Endothelial cell of umbilical vein (primary cell): ENCODE measurements at regions not wholly inside any gene's neighbourhood (a gene's known extent, or its start where the extent isn't known, plus 50 kb on each side); places are given as distances from the start of the nearest gene placed in this dataset.

Experiments
- JUN ChIP-seq: IDR thresholded peaks from 2 replicates; pipeline ENCODE4 v1.6.1; 2011; ENCODE audit warnings: borderline replicate concordance, low read depth; ENCODE audit not compliant: insufficient read length, insufficient read depth
- MYC ChIP-seq: IDR thresholded peaks from one replicate; pipeline ENCODE4 v1.6.1; 2011; ENCODE audit warnings: mild to moderate bottlenecking, low read depth, low read length
- POLR2A ChIP-seq: IDR thresholded peaks from 2 replicates; pipeline ENCODE4 v1.6.1; 2012; ENCODE audit warnings: low read depth, mild to moderate bottlenecking, control low read depth, low read length
- POLR2AphosphoS5 ChIP-seq: IDR thresholded peaks from 2 replicates; pipeline ENCODE4 v1.6.1; 2012; ENCODE audit warnings: low read depth, mild to moderate bottlenecking, control low read depth, low read length, moderate library complexity; ENCODE audit not compliant: insufficient read depth
- TF ChIP-seq, protein P1 (sequence below), 2 donors: IDR thresholded peaks; 1 replicate in 1 of 2; 2 replicates in 1 of 2; pipeline ENCODE4 v1.5.1; 2011; ENCODE audit warnings: low read length in 2 of 2, mild to moderate bottlenecking in 2 of 2, moderate library complexity in 2 of 2, control low read depth in 1 of 2, inconsistent platforms in 1 of 2, low read depth in 1 of 2; ENCODE audit not compliant: insufficient read depth in 1 of 2; ENCODE audit errors: extremely low read depth in 1 of 2

DNA sequence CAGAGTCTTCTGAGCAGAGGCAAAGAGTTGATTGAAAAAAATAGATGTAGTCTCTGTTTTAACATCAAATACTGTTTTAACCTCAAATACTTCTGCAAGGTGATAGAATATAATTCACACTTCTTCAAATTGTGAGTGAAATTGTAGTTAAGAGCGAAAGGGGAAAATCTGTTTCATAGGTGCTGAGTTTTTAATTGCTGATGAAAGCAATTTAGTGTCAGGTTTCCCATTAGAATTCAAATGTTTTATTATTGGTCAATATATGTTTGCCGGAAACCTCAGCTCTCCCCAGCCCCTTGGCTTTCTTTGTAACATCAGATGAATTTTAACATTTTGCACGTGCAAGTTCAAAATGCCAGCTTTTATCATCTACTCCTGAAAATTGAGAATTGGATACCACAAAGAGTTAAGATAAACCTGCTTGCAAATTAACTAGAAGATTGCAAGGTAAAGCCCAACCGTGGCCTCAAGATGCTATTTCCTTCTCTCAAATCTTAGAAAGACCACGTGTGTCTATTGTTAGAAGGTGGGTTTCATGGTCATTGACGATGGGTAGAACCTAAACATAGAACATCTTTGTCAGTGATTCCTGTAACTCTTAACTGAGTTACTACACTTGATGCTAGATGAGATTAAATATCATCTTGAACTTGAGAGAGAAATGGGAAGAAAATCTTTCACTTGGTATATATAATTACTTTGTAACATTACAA lies 1824.2 kb upstream of the TENM3 start:
- TF ChIP-seq POLR2A (no peak), POLR2AphosphoS5 (no peak), JUN (no peak), MYC (no peak)
- TF ChIP-seq, protein P1, sequence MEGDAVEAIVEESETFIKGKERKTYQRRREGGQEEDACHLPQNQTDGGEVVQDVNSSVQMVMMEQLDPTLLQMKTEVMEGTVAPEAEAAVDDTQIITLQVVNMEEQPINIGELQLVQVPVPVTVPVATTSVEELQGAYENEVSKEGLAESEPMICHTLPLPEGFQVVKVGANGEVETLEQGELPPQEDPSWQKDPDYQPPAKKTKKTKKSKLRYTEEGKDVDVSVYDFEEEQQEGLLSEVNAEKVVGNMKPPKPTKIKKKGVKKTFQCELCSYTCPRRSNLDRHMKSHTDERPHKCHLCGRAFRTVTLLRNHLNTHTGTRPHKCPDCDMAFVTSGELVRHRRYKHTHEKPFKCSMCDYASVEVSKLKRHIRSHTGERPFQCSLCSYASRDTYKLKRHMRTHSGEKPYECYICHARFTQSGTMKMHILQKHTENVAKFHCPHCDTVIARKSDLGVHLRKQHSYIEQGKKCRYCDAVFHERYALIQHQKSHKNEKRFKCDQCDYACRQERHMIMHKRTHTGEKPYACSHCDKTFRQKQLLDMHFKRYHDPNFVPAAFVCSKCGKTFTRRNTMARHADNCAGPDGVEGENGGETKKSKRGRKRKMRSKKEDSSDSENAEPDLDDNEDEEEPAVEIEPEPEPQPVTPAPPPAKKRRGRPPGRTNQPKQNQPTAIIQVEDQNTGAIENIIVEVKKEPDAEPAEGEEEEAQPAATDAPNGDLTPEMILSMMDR (IDR thresholded peaks at IDR 0.05; ENCODE audit: extremely low read depth in 1 of 2, insufficient read depth in 1 of 2, low read depth in 1 of 2, low read length in 2 of 2), result no peak
